ENCODE measurements at regions not wholly inside any gene's neighbourhood (a gene's known extent, or its start where the extent isn't known, plus 50 kb on each side); places are given as distances from the start of the nearest gene placed in this dataset.

- no peak overlapping the region for H3K27ac ChIP-seq
- H3K27me3 ChIP-seq (replicated peaks; ENCODE audit: insufficient read depth) = no peaks in the 10 kb centered on the region
- no peaks in the 10 kb centered on the region for H3K36me3 ChIP-seq
- no peak overlapping the region for H3K4me3 ChIP-seq
- WGBS = 21% methylated on average over 2 of the region's 2 CpGs
- intact Hi-C loops (cut with DNase I) = no loop called here
- TF ChIP-seq POLR2AphosphoS5 (IDR thresholded peaks at IDR 0.05) (no peak), POLR2A (IDR thresholded peaks at IDR 0.05) (no peak), CTCF (IDR thresholded peaks at IDR 0.05) (no peak)
- H3K4me1 ChIP-seq (replicated peaks) = no peaks in the 10 kb centered on the region
- H3K9me3 ChIP-seq = no peaks in the 10 kb centered on the region
- no peak for DNase-seq (ENCODE audit: low spot score)
Measured at GRCh38 chr3:65015711-65016110, 327.9 kb upstream of the ADAMTS9 start.

GRCh38 chr3:65013053-65013452 is 325.3 kb upstream of the ADAMTS9 start:
- intact Hi-C loops (cut with DNase I) = no loop called here

DNA sequence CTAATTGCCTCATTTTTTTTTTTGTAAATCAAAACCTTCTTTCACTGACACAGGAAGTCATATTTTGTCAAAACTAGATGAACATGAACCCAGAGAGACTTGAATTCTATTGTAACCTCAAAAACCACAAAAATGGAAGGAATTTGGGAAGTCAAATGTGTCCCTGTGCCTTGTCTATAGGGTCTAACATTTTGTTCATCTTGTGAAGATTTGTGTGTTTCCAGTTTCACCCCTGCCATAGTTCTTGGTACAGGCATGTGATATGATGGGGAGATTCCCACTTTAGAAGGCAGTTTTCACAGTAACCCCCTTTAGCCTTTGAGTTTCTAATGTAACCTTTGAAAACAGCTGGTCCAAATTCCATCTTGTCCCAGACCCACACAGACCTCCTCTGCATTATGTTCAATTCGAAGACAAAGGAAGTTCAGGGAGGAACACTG is 318.5 kb upstream of the ADAMTS9 start:
- Histone ChIP-seq H3K4me3 (no peak overlapping the region), H3K27ac (no peak overlapping the region), H3K27me3 (replicated peaks; ENCODE audit: insufficient read depth) (no peaks in the 10 kb centered on the region), H3K9me3 (no peaks in the 10 kb centered on the region), H3K36me3 (no peaks in the 10 kb centered on the region), H3K4me1 (replicated peaks) (no peaks in the 10 kb centered on the region)
- WGBS = 67% methylated on average over 1 of the region's 1 CpG
- intact Hi-C loops (cut with DNase I) = no loop called here
- no peak for DNase-seq (ENCODE audit: low spot score)
- TF ChIP-seq CTCF (IDR thresholded peaks at IDR 0.05) (no peak), POLR2A (IDR thresholded peaks at IDR 0.05) (no peak)

More at GRCh38 chr3:65013053-65013452, 325.3 kb upstream of the ADAMTS9 start:
- no peaks in the 10 kb centered on the region for H3K27me3 ChIP-seq (replicated peaks; ENCODE audit: insufficient read depth)
- no peaks in the 10 kb centered on the region for H3K4me1 ChIP-seq (replicated peaks)
- no peaks in the 10 kb centered on the region for H3K9me3 ChIP-seq
- no peaks in the 10 kb centered on the region for H3K36me3 ChIP-seq
- WGBS = 91% methylated on average over 4 of the region's 4 CpGs
- DNase-seq (ENCODE audit: low spot score) = no peak
- no peak overlapping the region for H3K4me3 ChIP-seq
- TF ChIP-seq CTCF (IDR thresholded peaks at IDR 0.05) = no peak
- TF ChIP-seq POLR2AphosphoS5 (IDR thresholded peaks at IDR 0.05) = no peak
- TF ChIP-seq POLR2A (IDR thresholded peaks at IDR 0.05) = no peak
- H3K27ac ChIP-seq = no peak overlapping the region

GRCh38 chr3:65005486-65005885 is 317.7 kb upstream of the ADAMTS9 start:
- Histone ChIP-seq H3K9me3 (no peaks in the 10 kb centered on the region), H3K36me3 (no peaks in the 10 kb centered on the region), H3K4me3 (no peak overlapping the region), H3K4me1 (replicated peaks) (no peaks in the 10 kb centered on the region), H3K27ac (no peak overlapping the region), H3K27me3 (replicated peaks; ENCODE audit: insufficient read depth) (no peaks in the 10 kb centered on the region)
- WGBS = 92% methylated on average over 2 of the region's 2 CpGs
- TF ChIP-seq POLR2A (IDR thresholded peaks at IDR 0.05) (no peak), CTCF (IDR thresholded peaks at IDR 0.05) (no peak), POLR2AphosphoS5 (IDR thresholded peaks at IDR 0.05) (no peak)
- no peak for DNase-seq (ENCODE audit: low spot score)
- intact Hi-C loops (cut with DNase I) = no loop called here

DNA sequence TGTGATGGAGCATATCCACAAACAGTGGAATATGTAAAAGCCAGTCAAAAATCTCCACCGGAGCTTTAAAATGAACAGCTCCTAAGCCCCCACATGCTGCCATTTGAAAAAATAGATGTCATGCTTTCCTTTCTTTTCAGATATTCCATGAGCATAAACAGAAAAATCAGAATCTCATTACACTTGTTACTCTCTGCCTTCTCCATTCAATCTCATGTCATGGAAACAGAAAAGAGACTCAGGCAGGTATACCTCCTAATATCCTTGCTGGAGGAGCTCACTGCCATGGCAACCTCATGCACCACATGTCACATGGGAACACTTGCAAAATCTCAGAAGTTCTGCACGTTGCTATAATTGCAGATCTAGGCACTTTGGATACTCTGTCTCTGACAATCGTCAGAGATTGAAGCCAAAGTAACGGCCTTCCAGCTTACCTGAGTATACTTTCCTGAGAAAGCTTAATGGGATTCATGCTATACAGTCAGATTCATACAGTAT is 317.0 kb upstream of the ADAMTS9 start:
- 81% methylated on average over 4 of the region's 4 CpGs for WGBS
- Histone ChIP-seq H3K27me3 (replicated peaks; ENCODE audit: insufficient read depth) (no peaks in the 10 kb centered on the region), H3K36me3 (no peaks in the 10 kb centered on the region), H3K4me3 (no peak overlapping the region), H3K9me3 (no peaks in the 10 kb centered on the region), H3K27ac (no peak overlapping the region), H3K4me1 (replicated peaks) (no peaks in the 10 kb centered on the region)
- intact Hi-C loops (cut with DNase I) = no loop called here
- DNase-seq (ENCODE audit: low spot score) = no peak
- TF ChIP-seq POLR2A (IDR thresholded peaks at IDR 0.05) (no peak), CTCF (IDR thresholded peaks at IDR 0.05) (no peak), POLR2AphosphoS5 (IDR thresholded peaks at IDR 0.05) (no peak)
